Ishikawa (cell line): ENCODE measurements at regions not wholly inside any gene's neighbourhood (a gene's known extent, or its start where the extent isn't known, plus 50 kb on each side); places are given as distances from the start of the nearest gene placed in this dataset.

Experiments
- CEBPB ChIP-seq: IDR thresholded peaks from 2 replicates; pipeline ENCODE4 v1.6.1; 2012
- EGR1 ChIP-seq: IDR thresholded peaks from 2 replicates; pipeline ENCODE4 v1.6.1; 2012
- EP300 ChIP-seq: IDR thresholded peaks from 2 replicates; pipeline ENCODE4 v1.6.1; 2012; ENCODE audit warnings: borderline replicate concordance
- NFIC ChIP-seq: IDR thresholded peaks from 2 replicates; pipeline ENCODE4 v1.6.1; 2012
- RAD21 ChIP-seq: IDR thresholded peaks from 2 replicates; pipeline ENCODE4 v1.6.1; 2012; ENCODE audit warnings: low read depth
- TAF1 ChIP-seq: IDR thresholded peaks from 2 replicates; pipeline ENCODE4 v1.6.1; 2012; ENCODE audit warnings: low read depth, mild to moderate bottlenecking
- TEAD4 ChIP-seq: IDR thresholded peaks from 2 replicates; pipeline ENCODE4 v1.6.1; 2012
- TF ChIP-seq, protein P1 (sequence below): IDR thresholded peaks from 2 replicates; pipeline ENCODE4 v1.6.1; 2012

DNA sequence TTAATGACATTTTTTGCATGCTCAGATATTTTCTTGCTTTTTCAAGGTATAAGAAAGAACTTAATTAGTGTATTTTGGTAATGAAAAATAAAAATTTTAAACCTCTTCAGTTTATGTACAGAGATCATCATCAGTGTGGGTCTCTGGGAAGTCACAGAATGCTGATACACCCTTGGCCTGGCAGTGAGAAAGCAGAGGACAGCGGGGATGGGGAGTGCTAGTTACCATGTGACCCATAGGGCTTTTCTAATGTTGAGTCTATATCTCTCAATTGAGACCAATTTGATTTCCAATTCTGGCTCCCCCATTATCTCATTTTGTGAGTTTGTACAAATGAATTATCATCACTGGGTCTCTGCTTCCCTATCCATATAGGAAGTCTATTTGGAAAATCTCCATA is 305.7 kb downstream of the CYRIA start:
- TF ChIP-seq RAD21: no peak
- TF ChIP-seq EGR1: no peak
- no peak for TF ChIP-seq TAF1
- TF ChIP-seq, protein P1, sequence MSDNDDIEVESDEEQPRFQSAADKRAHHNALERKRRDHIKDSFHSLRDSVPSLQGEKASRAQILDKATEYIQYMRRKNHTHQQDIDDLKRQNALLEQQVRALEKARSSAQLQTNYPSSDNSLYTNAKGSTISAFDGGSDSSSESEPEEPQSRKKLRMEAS: no peak
- TF ChIP-seq EP300: no peak
- TF ChIP-seq TEAD4: no peak
- TF ChIP-seq NFIC: no peak
- no peak for TF ChIP-seq CEBPB
